Spleen (tissue), 11 donors: ENCODE measurements at regions not wholly inside any gene's neighbourhood (a gene's known extent, or its start where the extent isn't known, plus 50 kb on each side); places are given as distances from the start of the nearest gene placed in this dataset.

ENCODE experiments used
- DNase-seq: peaks from one replicate; pipeline ENCODE4 v3.0.0-alpha.2; 2020
- H3K27ac ChIP-seq, 8 donors: fragments of 200-600 bp; sonication (generic) in 7 of 8; 1 replicate in 4 of 8; 2 replicates in 4 of 8; pipeline versions ENCODE4 v1.5.0 to v1.8.0; 2016 to 2021; ENCODE audit warnings: inconsistent platforms in 4 of 8, mild to moderate bottlenecking in 4 of 8, moderate library complexity in 1 of 8
- H3K27me3 ChIP-seq, 7 donors: fragments of 200-600 bp; sonication (generic) in 6 of 7; replicated peaks in 1 of 7; 1 replicate in 4 of 7; 2 replicates in 3 of 7; pipeline versions ENCODE4 v1.5.0 to v1.8.0; 2016 to 2021; ENCODE audit warnings: inconsistent platforms in 3 of 7, mild to moderate bottlenecking in 1 of 7
- H3K36me3 ChIP-seq, 6 donors: fragments of 200-600 bp; sonication (generic) in 5 of 6; 1 replicate in 4 of 6; 2 replicates in 2 of 6; pipeline versions ENCODE4 v1.5.0 to v1.8.0; 2016 to 2021; ENCODE audit warnings: inconsistent platforms in 2 of 6
- H3K4me1 ChIP-seq, 6 donors: fragments of 200-600 bp; sonication (generic) in 5 of 6; 1 replicate in 3 of 6; 2 replicates in 3 of 6; pipeline versions ENCODE4 v1.5.0 to v1.8.0; 2016 to 2021; ENCODE audit warnings: inconsistent platforms in 3 of 6
- H3K4me3 ChIP-seq, 8 donors: fragments of 200-600 bp; sonication (generic) in 7 of 8; 1 replicate in 4 of 8; 2 replicates in 4 of 8; pipeline versions ENCODE4 v1.5.0 to v1.8.0; 2016 to 2021; ENCODE audit warnings: inconsistent platforms in 4 of 8, mild to moderate bottlenecking in 4 of 8, moderate library complexity in 2 of 8
- H3K9me3 ChIP-seq, 8 donors: fragments of 200-600 bp; sonication (generic) in 7 of 8; 1 replicate in 4 of 8; 2 replicates in 4 of 8; pipeline versions ENCODE4 v1.5.0 to v1.8.0; 2016 to 2021; ENCODE audit warnings: inconsistent platforms in 4 of 8
- POLR2A ChIP-seq, 3 donors: fragments of 450-650 bp; IDR thresholded peaks; one replicate each; pipeline ENCODE4 v1.5.1; 2017; ENCODE audit warnings: antibody characterized with exemption in 3 of 3, mild to moderate bottlenecking in 1 of 3
- POLR2AphosphoS5 ChIP-seq, 3 donors: sonication (generic); formaldehyde crosslinking; IDR thresholded peaks; one replicate each; pipeline ENCODE4 v1.5.1; 2017; ENCODE audit warnings: antibody characterized with exemption in 3 of 3
- WGBS, 5 donors: extraction: QIAGEN DNeasy Blood & Tissue Kit in 3 of 5; methylation state at CpG; one replicate each; pipeline versions ENCODE4 v1.1.5 to v1.1.7; 2013 to 2018; 5-methylcytosine and 5-hydroxymethylcytosine counted together
- intact Hi-C: fragments of 100-400 bp; cut with DNase I; formaldehyde crosslinking; loops from one replicate; pipeline ENCODE4 v1.15.0; 2023; ENCODE audit warnings: low total_unique reads
- TF ChIP-seq, protein P1 (sequence below), 11 experiments: fragments of 200-600 bp in 7 of 11; fragments of 450-650 bp in 4 of 11; sonication (generic) in 4 of 11; IDR thresholded peaks in 8 of 11; conservative IDR thresholded peaks in 3 of 11; 1 replicate in 7 of 11; 2 replicates in 4 of 11; pipeline versions ENCODE4 v1.4.0 to v1.8.0; 2016 to 2021; ENCODE audit warnings: antibody characterized with exemption in 11 of 11, inconsistent platforms in 4 of 11, mild to moderate bottlenecking in 1 of 11
- donor health status: healthy with polysubstance abuse.
- donor health status: DM: no; HTN: no; CAD: no; lungs with moderate emphysema.
- donor health status: DM: no; HTN: no; CAD: no.
- donor health status: Bipolar disorder and iron deficiency.
- donor health status: healthy.
- donor health status: DM: no; HTN: no; CAD: no.
- donor health status: DM: yes; HTN: yes; CAD: no.

DNA sequence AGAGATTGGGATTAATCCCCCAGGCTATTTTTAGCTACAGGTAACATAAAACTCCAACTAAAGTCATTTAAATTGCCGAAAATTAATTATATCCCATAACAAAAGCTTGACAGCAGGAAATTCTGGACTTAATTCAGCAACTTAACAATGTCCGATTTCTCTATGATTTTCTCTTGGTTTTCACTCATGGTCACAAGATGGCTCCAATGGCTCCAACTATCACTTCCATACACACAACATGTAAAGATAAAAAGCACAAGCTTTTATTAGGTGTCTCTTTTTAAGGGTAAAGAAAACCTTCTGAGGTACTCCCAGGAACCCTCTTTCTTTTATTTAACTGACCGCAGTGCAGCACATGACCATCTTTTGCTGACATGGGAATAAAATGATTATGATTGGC is 363.5 kb upstream of the PTBP2 start:
- Histone ChIP-seq H3K4me3 (no peak overlapping the region), H3K27me3 (no peaks in the 10 kb centered on the region), H3K27ac (no peak overlapping the region), H3K36me3 (no peaks in the 10 kb centered on the region), H3K4me1 (no peaks in the 10 kb centered on the region), H3K9me3 (no peaks in the 10 kb centered on the region)
- WGBS, 5 donors: 63 to 89% (median 80%) methylated on average over 3 of the region's 3 CpGs
- TF ChIP-seq, protein P1, sequence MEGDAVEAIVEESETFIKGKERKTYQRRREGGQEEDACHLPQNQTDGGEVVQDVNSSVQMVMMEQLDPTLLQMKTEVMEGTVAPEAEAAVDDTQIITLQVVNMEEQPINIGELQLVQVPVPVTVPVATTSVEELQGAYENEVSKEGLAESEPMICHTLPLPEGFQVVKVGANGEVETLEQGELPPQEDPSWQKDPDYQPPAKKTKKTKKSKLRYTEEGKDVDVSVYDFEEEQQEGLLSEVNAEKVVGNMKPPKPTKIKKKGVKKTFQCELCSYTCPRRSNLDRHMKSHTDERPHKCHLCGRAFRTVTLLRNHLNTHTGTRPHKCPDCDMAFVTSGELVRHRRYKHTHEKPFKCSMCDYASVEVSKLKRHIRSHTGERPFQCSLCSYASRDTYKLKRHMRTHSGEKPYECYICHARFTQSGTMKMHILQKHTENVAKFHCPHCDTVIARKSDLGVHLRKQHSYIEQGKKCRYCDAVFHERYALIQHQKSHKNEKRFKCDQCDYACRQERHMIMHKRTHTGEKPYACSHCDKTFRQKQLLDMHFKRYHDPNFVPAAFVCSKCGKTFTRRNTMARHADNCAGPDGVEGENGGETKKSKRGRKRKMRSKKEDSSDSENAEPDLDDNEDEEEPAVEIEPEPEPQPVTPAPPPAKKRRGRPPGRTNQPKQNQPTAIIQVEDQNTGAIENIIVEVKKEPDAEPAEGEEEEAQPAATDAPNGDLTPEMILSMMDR (IDR thresholded peaks at IDR 0.05 in 8 of 11, conservative IDR thresholded peaks at IDR 0.05 in 3 of 11): no peak
- TF ChIP-seq POLR2A (IDR thresholded peaks at IDR 0.05): no peak
- no peak for TF ChIP-seq POLR2AphosphoS5 (IDR thresholded peaks at IDR 0.05)
- DNase-seq: no peak
- intact Hi-C loops: no loop called here

DNA sequence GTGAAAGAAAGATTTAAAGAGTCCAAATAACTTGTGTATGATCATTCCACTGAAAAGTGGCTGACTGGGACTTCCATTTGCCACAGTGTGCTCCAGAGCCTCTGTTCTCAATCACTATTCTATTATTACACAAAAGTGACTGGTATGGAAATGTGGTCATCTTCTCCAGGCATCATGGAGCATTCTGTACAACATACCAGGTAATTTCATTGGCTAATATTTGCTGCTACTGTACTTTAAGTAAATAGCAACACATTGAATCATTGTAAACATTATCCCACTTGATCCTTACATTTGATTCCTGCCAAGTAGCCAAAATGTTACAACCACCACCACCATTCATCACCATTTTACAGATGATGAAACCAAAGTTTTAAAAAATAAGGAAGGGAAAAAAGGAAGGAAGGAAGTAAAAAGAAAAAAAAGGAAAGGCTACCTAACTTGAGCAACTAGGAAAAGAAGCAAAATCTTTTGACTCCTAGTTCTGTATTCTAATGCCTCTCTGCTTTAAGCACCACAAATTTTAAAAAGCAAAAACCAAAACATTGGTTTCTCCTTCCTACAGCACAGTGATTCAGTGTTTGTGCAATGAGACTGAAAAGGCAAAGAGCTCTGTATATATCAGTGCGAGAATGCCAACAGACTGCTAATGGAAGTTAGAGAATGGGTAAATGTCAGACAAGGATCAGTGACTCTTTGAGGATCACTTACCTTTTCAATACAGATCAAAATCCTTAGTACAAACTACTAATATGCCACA is 361.4 kb upstream of the PTBP2 start:
- WGBS, 5 donors: 75 to 100% (median 96%) methylated on average over 1 of the region's 1 CpG
- Histone ChIP-seq H3K27me3 (no peaks in the 10 kb centered on the region), H3K4me1 (no peaks in the 10 kb centered on the region), H3K9me3 (no peaks in the 10 kb centered on the region), H3K4me3 (no peak overlapping the region), H3K36me3 (no peaks in the 10 kb centered on the region), H3K27ac (no peak overlapping the region)
- TF ChIP-seq POLR2AphosphoS5 (IDR thresholded peaks at IDR 0.05): no peak
- no peak for DNase-seq
- intact Hi-C loops: no loop called here

DNA sequence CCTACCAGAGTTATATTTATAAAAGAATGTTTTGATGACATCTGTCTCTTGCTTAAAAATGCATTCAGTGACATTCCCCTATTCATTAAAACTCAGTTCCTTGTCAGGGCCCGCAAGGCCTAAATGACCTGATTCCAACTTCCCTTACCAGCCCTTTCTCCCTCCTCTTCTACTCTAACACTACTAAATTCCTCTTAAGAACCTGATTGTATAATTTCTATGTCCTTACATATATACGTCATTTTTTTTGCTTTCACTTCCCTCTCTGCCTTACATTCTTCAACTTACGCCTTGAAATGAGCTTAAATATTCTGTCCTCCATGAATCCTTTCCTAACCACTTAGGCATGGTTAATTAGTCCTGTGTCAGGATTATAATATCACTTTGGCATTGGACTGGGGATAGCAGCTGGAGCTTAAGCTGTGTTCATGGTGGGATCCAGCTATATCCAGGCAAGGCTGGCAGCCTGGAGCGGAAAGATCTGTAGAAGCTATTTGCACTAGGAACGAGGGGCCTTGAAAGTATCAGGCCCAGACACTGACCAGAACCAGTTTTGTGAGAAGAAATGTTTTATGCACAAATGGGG is 360.2 kb upstream of the PTBP2 start:
- no peak for DNase-seq
- WGBS, 5 donors: 63 to 79% (median 77%) methylated on average over 5 of the region's 5 CpGs
- TF ChIP-seq POLR2AphosphoS5 (IDR thresholded peaks at IDR 0.05) (no peak), POLR2A (IDR thresholded peaks at IDR 0.05) (no peak)
- TF ChIP-seq, protein P1 (IDR thresholded peaks at IDR 0.05 in 8 of 11, conservative IDR thresholded peaks at IDR 0.05 in 3 of 11): no peak
- Histone ChIP-seq H3K4me1 (no peaks in the 10 kb centered on the region), H3K36me3 (no peaks in the 10 kb centered on the region), H3K27me3 (no peaks in the 10 kb centered on the region), H3K27ac (no peak overlapping the region), H3K4me3 (no peak overlapping the region), H3K9me3 (no peaks in the 10 kb centered on the region)
- intact Hi-C loops: no loop called here

DNA sequence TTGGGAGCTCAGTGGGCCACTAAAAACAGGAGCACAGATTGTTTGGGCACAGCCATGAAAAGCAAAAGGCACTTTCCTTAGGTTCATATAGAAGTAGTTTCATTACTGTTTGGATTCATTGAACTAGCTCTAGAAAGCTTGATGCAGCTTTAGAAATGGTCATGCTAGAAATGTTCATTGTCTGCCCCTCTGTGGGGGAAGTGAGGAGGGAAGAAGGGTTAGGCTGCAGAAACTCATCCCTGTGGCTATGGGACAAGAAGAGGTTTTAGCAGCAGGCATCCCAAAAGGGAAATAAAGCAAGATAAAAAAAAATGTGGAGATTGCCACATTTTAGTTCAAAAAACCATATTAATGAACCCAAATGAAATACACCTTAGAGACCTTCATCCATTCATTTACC is 359.6 kb upstream of the PTBP2 start:
- TF ChIP-seq, protein P1 (IDR thresholded peaks at IDR 0.05 in 8 of 11, conservative IDR thresholded peaks at IDR 0.05 in 3 of 11): no peak
- TF ChIP-seq POLR2A (IDR thresholded peaks at IDR 0.05) (no peak), POLR2AphosphoS5 (IDR thresholded peaks at IDR 0.05) (no peak)
- DNase-seq: no peak
- Histone ChIP-seq H3K36me3 (no peaks in the 10 kb centered on the region), H3K27ac (no peak overlapping the region), H3K27me3 (no peaks in the 10 kb centered on the region), H3K4me3 (no peak overlapping the region), H3K4me1 (no peaks in the 10 kb centered on the region), H3K9me3 (no peaks in the 10 kb centered on the region)
- intact Hi-C loops: no loop called here
